Upper lobe of left lung (tissue), 4 donors: ENCODE measurements at regions not wholly inside any gene's neighbourhood (a gene's known extent, or its start where the extent isn't known, plus 50 kb on each side); places are given as distances from the start of the nearest gene placed in this dataset.

Experiments
- CTCF ChIP-seq, 6 experiments: fragments of 450-650 bp in 4 of 6; fragments of 200-600 bp in 2 of 6; sonication (generic) in 2 of 6; IDR thresholded peaks; one replicate each; pipeline ENCODE4 v1.5.1; 2016 to 2019; ENCODE audit warnings: antibody characterized with exemption in 6 of 6
- EP300 ChIP-seq, 4 donors: sonication (generic); formaldehyde crosslinking; IDR thresholded peaks; one replicate each; pipeline ENCODE4 v1.5.1; 2017; ENCODE audit warnings: antibody characterized with exemption in 4 of 4, control low read depth in 2 of 4
- POLR2A ChIP-seq, 4 donors: fragments of 450-650 bp; IDR thresholded peaks; one replicate each; pipeline ENCODE4 v1.5.1; 2016 to 2017; ENCODE audit warnings: antibody characterized with exemption in 4 of 4, mild to moderate bottlenecking in 2 of 4
- POLR2AphosphoS5 ChIP-seq, 2 donors: sonication (generic); formaldehyde crosslinking; IDR thresholded peaks; one replicate each; pipeline ENCODE4 v1.5.1; 2017; ENCODE audit warnings: antibody characterized with exemption in 2 of 2

- no peak for TF ChIP-seq CTCF (IDR thresholded peaks at IDR 0.05)
- no peak for TF ChIP-seq POLR2AphosphoS5 (IDR thresholded peaks at IDR 0.05)
- no peak for TF ChIP-seq POLR2A (IDR thresholded peaks at IDR 0.05)
- no peak for TF ChIP-seq EP300 (IDR thresholded peaks at IDR 0.05)
Measured at GRCh38 chr18:29104227-29104626, 927.3 kb upstream of the CDH2 start.
